Endothelial cell of umbilical vein (primary cell): ENCODE measurements at regions not wholly inside any gene's neighbourhood (a gene's known extent, or its start where the extent isn't known, plus 50 kb on each side); places are given as distances from the start of the nearest gene placed in this dataset.

Source experiments
- BruUV-seq: library from RNA; stranded (reverse); fragments of 400-500 nt; replicated peaks from 2 replicates; lab custom pipeline; 2021; lab: Mats Ljungman, UMichigan
- CTCF ChIA-PET: fragments of 300-600, 350-600 bp; sonication (Branson Sonifier 250); formaldehyde crosslinking; loops from one replicate; lab custom pipeline; 2021; ENCODE audit warnings: antibody characterized with exemption, inconsistent platforms; lab: Charles Lee
- POLR2A ChIA-PET: fragments of 300-600, 350-600 bp; sonication (Branson Sonifier 250); formaldehyde crosslinking; loops from one replicate; lab custom pipeline; 2021; ENCODE audit warnings: antibody characterized with exemption, inconsistent platforms; lab: Charles Lee
- DNase-seq: peaks from one replicate; pipeline ENCODE4 v3.0.0-alpha.2; 2011; ENCODE audit warnings: low read depth, low spot score
- FAIRE-seq: peaks from 2 replicates; lab custom pipeline; 2011; peaks lifted over from hg19 to GRCh38; lab: Jason Lieb, UNC
- H2AFZ ChIP-seq: 2 replicates; pipeline ENCODE4 v1.6.0; 2012; ENCODE audit warnings: low read depth, low read length, control low read depth, inconsistent platforms
- H3K27ac ChIP-seq: 2 replicates; pipeline ENCODE4 v1.5.1; 2011; ENCODE audit warnings: low read depth, mild to moderate bottlenecking, control low read depth, low read length, moderate library complexity; ENCODE audit not compliant: insufficient read depth
- H3K27me3 ChIP-seq, 2 experiments: 2 replicates each; pipeline versions ENCODE4 v1.6.0 to v1.6.1; 2011; ENCODE audit warnings: low read length in 2 of 2, mixed read lengths in 1 of 2; ENCODE audit not compliant: control insufficient read depth in 2 of 2, insufficient read depth in 2 of 2
- H3K36me3 ChIP-seq, 2 experiments: 2 replicates in 1 of 2; 3 replicates in 1 of 2; pipeline ENCODE4 v1.5.1; 2011; ENCODE audit warnings: low read length in 2 of 2, mild to moderate bottlenecking in 1 of 2, moderate library complexity in 1 of 2; ENCODE audit not compliant: control insufficient read depth in 2 of 2, insufficient read depth in 2 of 2; ENCODE audit errors: extremely low read depth in 1 of 2
- H3K4me1 ChIP-seq: 3 replicates; pipeline ENCODE4 v1.5.1; 2011; ENCODE audit warnings: mild to moderate bottlenecking, low read length; ENCODE audit not compliant: control insufficient read depth, insufficient read depth; ENCODE audit errors: extremely low read depth
- H3K4me2 ChIP-seq: 2 replicates; pipeline ENCODE4 v1.6.1; 2011; ENCODE audit warnings: low read length, control low read depth, mixed read lengths; ENCODE audit not compliant: insufficient read depth
- H3K4me3 ChIP-seq, 3 experiments: fragments of 200-600 bp in 1 of 3; sonication (generic), shearing (Covaris generic) in 1 of 3; replicated peaks in 1 of 3; 2 replicates each; pipeline ENCODE4 v1.5.1; 2011 to 2016; ENCODE audit warnings: control low read depth in 3 of 3, low read length in 3 of 3, mild to moderate bottlenecking in 2 of 3, inconsistent platforms in 1 of 3, low read depth in 1 of 3, moderate library complexity in 1 of 3; ENCODE audit not compliant: insufficient read depth in 1 of 3
- H3K79me2 ChIP-seq: 2 replicates; pipeline ENCODE4 v1.6.0; 2012; ENCODE audit warnings: low read length, inconsistent platforms; ENCODE audit not compliant: control insufficient read depth, insufficient read depth
- H3K9ac ChIP-seq: replicated peaks from 2 replicates; pipeline ENCODE3; 2011; ENCODE audit warnings: low read length, control low read depth; ENCODE audit not compliant: insufficient read depth; ENCODE audit errors: extremely low read depth
- H3K9me1 ChIP-seq: replicated peaks from 3 replicates; pipeline ENCODE4 v1.6.0; 2011; ENCODE audit warnings: mild to moderate bottlenecking, low read length; ENCODE audit not compliant: control insufficient read depth, insufficient read depth; ENCODE audit errors: extremely low read depth
- H3K9me3 ChIP-seq: replicated peaks from 2 replicates; pipeline ENCODE4 v1.5.1; 2012; ENCODE audit warnings: low read length, inconsistent platforms; ENCODE audit not compliant: control insufficient read depth, insufficient read depth
- H4K20me1 ChIP-seq: replicated peaks from 2 replicates; pipeline ENCODE3; 2011; ENCODE audit warnings: mild to moderate bottlenecking, low read length; ENCODE audit not compliant: control insufficient read depth, insufficient read depth; ENCODE audit errors: extremely low read depth
- CTCF ChIP-seq, 2 donors: IDR thresholded peaks; 1 replicate in 1 of 2; 2 replicates in 1 of 2; pipeline ENCODE4 v1.5.1; 2011; ENCODE audit warnings: low read length in 2 of 2, mild to moderate bottlenecking in 2 of 2, moderate library complexity in 2 of 2, control low read depth in 1 of 2, inconsistent platforms in 1 of 2, low read depth in 1 of 2; ENCODE audit not compliant: insufficient read depth in 1 of 2; ENCODE audit errors: extremely low read depth in 1 of 2
- EZH2 ChIP-seq: IDR thresholded peaks from 2 replicates; pipeline ENCODE4 v1.6.1; 2012; ENCODE audit warnings: borderline replicate concordance, low read depth, mild to moderate bottlenecking, moderate library complexity, low read length, inconsistent platforms; ENCODE audit not compliant: severe bottlenecking
- FOS ChIP-seq: IDR thresholded peaks from 2 replicates; pipeline ENCODE4 v1.6.1; 2011; ENCODE audit warnings: mild to moderate bottlenecking, low read length, moderate library complexity, borderline replicate concordance; ENCODE audit not compliant: insufficient read depth
- GATA2 ChIP-seq: IDR thresholded peaks from 2 replicates; pipeline ENCODE4 v1.7.0; 2011; ENCODE audit warnings: low read depth, mild to moderate bottlenecking, moderate library complexity, mixed read lengths, low read length; ENCODE audit not compliant: insufficient read length, insufficient read depth
- JUN ChIP-seq: IDR thresholded peaks from 2 replicates; pipeline ENCODE4 v1.6.1; 2011; ENCODE audit warnings: borderline replicate concordance, low read depth; ENCODE audit not compliant: insufficient read length, insufficient read depth
- MAX ChIP-seq: IDR thresholded peaks from 2 replicates; pipeline ENCODE4 v1.6.1; 2011; ENCODE audit not compliant: insufficient read depth, insufficient read length
- MYC ChIP-seq: IDR thresholded peaks from one replicate; pipeline ENCODE4 v1.6.1; 2011; ENCODE audit warnings: mild to moderate bottlenecking, low read depth, low read length
- POLR2A ChIP-seq: IDR thresholded peaks from 2 replicates; pipeline ENCODE4 v1.6.1; 2012; ENCODE audit warnings: low read depth, mild to moderate bottlenecking, control low read depth, low read length
- POLR2AphosphoS5 ChIP-seq: IDR thresholded peaks from 2 replicates; pipeline ENCODE4 v1.6.1; 2012; ENCODE audit warnings: low read depth, mild to moderate bottlenecking, control low read depth, low read length, moderate library complexity; ENCODE audit not compliant: insufficient read depth
- dilution Hi-C: fragments of 300-500 bp; cut with MboI; formaldehyde crosslinking; loops from one replicate; pipeline ENCODE4 v1.15.0; 2019; ENCODE audit warnings: low sequenced_read_pairs; ENCODE audit not compliant: extremely low pct_ligation_motif_present
- intact Hi-C: fragments of 100-400 bp; cut with micrococcal nuclease; formaldehyde crosslinking; loops from one replicate; pipeline ENCODE4 v1.10.0; 2022

GRCh38 chr2:145829931-145830330 is 1310.0 kb upstream of the ZEB2 start:
- TF ChIP-seq MAX (no peak), GATA2 (no peak), JUN (no peak), CTCF (IDR thresholded peaks at IDR 0.05; ENCODE audit: extremely low read depth in 1 of 2, insufficient read depth in 1 of 2, low read depth in 1 of 2, low read length in 2 of 2) (no peak), POLR2AphosphoS5 (no peak), POLR2A (no peak)
- Histone ChIP-seq H3K9me3 (no peaks in the 10 kb centered on the region), H4K20me1 (no peaks in the 10 kb centered on the region), H3K79me2 (no peaks in the 10 kb centered on the region), H3K4me2 (no peak overlapping the region), H3K27ac (no peak overlapping the region), H3K27me3 (no peaks in the 10 kb centered on the region), H2AFZ (no peak overlapping the region), H3K4me1 (no peaks in the 10 kb centered on the region), H3K36me3 (no peaks in the 10 kb centered on the region), H3K9ac (no peak overlapping the region), H3K9me1 (no peaks in the 10 kb centered on the region), H3K4me3 (no peak overlapping the region)
- no peak for DNase-seq
- dilution Hi-C loops = no loop called here
- ChIA-PET CTCF (no interaction called here), POLR2A (no interaction called here)
- intact Hi-C loops = no loop called here
- no TSS peak for BruUV-seq
- FAIRE-seq = no peak

- H3K79me2 ChIP-seq = no peaks in the 10 kb centered on the region
- H3K4me3 ChIP-seq = no peak overlapping the region
- ChIA-PET POLR2A (no interaction called here), CTCF (no interaction called here)
- H2AFZ ChIP-seq = no peak overlapping the region
- H3K36me3 ChIP-seq = no peaks in the 10 kb centered on the region
- no peaks in the 10 kb centered on the region for H3K27me3 ChIP-seq
- no peak overlapping the region for H3K4me2 ChIP-seq
- TF ChIP-seq JUN = no peak
- no peak for TF ChIP-seq GATA2
- no peak for TF ChIP-seq POLR2AphosphoS5
- no peak for TF ChIP-seq CTCF (IDR thresholded peaks at IDR 0.05; ENCODE audit: extremely low read depth in 1 of 2, insufficient read depth in 1 of 2, low read depth in 1 of 2, low read length in 2 of 2)
- TF ChIP-seq MAX = no peak
- TF ChIP-seq EZH2 = no peak
- no peak for TF ChIP-seq FOS
- TF ChIP-seq MYC = no peak
- no peak for TF ChIP-seq POLR2A
- no TSS peak for BruUV-seq
- no peak for DNase-seq
- no peaks in the 10 kb centered on the region for H3K9me3 ChIP-seq
- H3K9me1 ChIP-seq = no peaks in the 10 kb centered on the region
- no peaks in the 10 kb centered on the region for H3K4me1 ChIP-seq
- FAIRE-seq = no peak
- no peaks in the 10 kb centered on the region for H4K20me1 ChIP-seq
- dilution Hi-C loops = no loop called here
- no peak overlapping the region for H3K9ac ChIP-seq
- H3K27ac ChIP-seq = no peak overlapping the region
- intact Hi-C loops = no loop called here
These were observed 1307.3 kb upstream of the ZEB2 start for GRCh38 chr2:145827235-145827634.
